Fibroblast of mammary gland (primary cell): ENCODE measurements at regions not wholly inside any gene's neighbourhood (a gene's known extent, or its start where the extent isn't known, plus 50 kb on each side); places are given as distances from the start of the nearest gene placed in this dataset.

Experiments
- DNase-seq: peaks from one replicate; pipeline ENCODE4 v3.0.0-alpha.2; 2010; ENCODE audit warnings: low read depth
- H3K4me3 ChIP-seq: 2 replicates; pipeline ENCODE4 v1.5.1; 2011; ENCODE audit warnings: low read depth, mild to moderate bottlenecking, low read length, moderate library complexity; ENCODE audit not compliant: control insufficient read depth
- TF ChIP-seq, protein P1 (sequence below): conservative IDR thresholded peaks from 2 replicates; pipeline ENCODE4 v1.5.1; 2011; ENCODE audit warnings: low read depth, low read length, inconsistent platforms; ENCODE audit not compliant: control insufficient read depth, insufficient read depth

DNA sequence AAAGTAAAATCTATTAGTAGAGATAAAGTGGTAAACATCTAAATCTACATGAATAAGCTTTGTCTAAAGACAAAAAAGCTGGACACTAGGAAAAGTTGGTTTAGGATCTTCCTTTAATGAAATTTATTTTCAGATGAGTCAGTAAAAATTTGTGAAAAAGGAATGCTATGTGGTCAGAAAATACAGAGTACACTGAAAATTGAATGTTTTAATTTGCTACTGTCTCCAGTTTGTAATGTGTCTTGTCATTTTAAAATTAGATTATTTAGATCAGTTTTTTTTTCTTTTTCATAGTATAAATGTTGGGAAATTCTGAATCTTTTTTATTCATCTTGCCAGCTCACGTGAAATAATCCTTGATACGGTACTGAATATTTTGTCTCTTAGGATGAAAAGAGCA lies 56.9 kb downstream of the SLITRK6 start:
- no peak overlapping the region for H3K4me3 ChIP-seq
- no peak for DNase-seq
- TF ChIP-seq, protein P1, sequence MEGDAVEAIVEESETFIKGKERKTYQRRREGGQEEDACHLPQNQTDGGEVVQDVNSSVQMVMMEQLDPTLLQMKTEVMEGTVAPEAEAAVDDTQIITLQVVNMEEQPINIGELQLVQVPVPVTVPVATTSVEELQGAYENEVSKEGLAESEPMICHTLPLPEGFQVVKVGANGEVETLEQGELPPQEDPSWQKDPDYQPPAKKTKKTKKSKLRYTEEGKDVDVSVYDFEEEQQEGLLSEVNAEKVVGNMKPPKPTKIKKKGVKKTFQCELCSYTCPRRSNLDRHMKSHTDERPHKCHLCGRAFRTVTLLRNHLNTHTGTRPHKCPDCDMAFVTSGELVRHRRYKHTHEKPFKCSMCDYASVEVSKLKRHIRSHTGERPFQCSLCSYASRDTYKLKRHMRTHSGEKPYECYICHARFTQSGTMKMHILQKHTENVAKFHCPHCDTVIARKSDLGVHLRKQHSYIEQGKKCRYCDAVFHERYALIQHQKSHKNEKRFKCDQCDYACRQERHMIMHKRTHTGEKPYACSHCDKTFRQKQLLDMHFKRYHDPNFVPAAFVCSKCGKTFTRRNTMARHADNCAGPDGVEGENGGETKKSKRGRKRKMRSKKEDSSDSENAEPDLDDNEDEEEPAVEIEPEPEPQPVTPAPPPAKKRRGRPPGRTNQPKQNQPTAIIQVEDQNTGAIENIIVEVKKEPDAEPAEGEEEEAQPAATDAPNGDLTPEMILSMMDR: no peak

DNA sequence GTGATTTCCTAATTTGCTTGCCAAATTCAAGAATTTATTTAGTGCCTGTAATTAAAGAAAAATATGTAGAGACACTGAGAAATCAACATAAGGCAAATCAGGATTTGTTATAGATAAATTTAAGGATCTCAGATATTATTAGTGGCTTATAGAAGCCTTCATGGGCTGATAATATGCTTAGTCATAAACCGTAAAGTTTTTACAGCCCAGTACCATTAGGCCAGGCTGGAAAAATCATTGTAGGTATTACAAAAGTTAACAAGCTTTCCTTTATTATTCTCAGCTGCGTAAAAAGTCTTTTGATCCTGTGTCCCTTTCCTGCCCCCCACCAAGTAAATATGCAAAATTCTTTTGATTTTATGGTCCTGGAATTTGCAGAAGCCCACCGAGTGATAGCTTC lies 58.2 kb downstream of the SLITRK6 start:
- TF ChIP-seq, protein P1: no peak
- H3K4me3 ChIP-seq: no peak overlapping the region
- no peak for DNase-seq

DNA sequence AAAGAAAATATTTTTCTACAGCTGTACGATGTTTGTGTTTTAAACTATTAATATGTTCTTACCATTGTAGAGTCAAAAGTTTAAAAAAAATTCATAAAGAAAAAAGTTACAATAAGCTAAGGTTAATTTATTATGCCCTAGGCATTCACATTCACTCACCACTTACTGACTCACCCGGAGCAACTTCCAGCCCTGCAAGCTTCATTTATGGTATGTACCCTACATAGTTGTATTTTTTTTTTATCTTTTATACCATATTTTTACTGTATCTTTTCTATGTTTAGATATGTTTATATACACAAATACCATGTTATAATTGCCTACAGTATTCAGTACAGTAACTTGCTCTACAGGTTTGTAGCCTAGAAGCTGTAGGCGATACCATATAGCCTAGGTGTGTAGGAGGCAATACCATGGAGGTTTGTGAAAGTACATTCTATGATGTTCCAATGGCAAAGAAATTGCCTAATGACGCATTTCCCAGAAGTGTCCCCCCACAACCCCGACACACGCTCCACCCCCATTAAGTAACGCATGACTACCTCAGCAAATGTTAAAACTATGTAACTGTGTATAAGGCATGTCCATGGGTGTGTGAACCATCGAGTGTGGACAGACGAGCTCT lies 60.4 kb downstream of the SLITRK6 start:
- DNase-seq: no peak
- TF ChIP-seq, protein P1: no peak

DNA sequence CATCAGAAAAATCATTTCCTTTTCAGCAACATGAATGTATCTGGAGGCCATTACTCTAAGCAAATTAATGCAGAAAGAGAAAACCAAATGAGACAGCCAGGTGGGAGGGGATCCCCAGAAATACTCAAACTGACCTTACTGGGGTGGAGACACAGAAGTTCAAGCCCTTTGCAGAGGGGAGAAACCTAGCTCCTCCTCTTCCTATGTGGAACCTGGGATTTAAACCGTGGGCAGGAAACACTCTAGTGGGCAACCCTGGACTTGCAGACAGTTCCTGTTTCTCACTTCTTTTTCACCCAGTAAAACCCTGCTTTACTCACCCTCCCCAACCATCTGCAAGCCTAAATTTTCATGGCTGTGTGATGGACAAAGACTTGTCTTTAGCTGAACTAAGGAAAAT lies 61.3 kb downstream of the SLITRK6 start:
- TF ChIP-seq, protein P1: no peak
- DNase-seq: no peak
- H3K4me3 ChIP-seq: no peak overlapping the region

More for the DNA sequence above, 60.4 kb downstream of the SLITRK6 start:
- no peak overlapping the region for H3K4me3 ChIP-seq

DNA sequence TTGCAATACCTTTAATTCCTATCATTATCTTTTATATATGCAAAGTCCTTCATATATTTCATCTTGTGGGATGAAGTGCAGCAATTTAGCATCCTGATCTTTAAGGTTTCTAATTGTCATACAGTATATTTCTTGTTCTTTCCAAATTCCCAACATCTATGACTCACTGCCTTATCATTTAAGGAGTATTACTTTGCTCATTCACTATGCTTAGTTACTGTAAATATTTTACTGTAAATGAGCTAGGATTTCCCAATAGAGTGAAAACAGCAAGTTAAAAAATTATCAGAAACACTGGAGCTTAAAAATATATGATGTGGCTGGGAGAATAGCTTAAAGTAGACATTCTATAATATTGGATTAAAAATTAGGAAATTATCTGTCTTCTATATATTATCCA lies 69.9 kb downstream of the SLITRK6 start:
- no peak for DNase-seq
- TF ChIP-seq, protein P1: no peak
- no peak overlapping the region for H3K4me3 ChIP-seq

DNA sequence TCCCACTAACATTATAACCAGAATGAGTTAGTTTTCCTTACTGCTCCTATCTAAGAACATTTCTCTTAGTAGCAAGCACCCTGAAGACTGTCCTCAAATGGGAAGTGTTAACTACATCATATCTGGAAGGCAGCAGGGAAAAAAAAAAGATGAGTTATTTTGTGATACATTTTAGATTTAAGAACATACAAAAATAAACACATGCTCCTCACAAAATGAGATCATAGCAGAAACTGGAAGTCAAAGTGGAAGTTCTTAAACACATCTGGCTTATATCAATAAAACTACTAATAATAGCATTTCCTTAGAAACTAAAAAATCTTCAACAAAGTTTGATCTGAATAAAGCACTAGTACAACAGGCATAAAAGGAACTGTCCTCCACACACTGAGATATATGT lies 70.4 kb downstream of the SLITRK6 start:
- no peak overlapping the region for H3K4me3 ChIP-seq
- TF ChIP-seq, protein P1: no peak
- peak; percentile 2 for DNase-seq

DNA sequence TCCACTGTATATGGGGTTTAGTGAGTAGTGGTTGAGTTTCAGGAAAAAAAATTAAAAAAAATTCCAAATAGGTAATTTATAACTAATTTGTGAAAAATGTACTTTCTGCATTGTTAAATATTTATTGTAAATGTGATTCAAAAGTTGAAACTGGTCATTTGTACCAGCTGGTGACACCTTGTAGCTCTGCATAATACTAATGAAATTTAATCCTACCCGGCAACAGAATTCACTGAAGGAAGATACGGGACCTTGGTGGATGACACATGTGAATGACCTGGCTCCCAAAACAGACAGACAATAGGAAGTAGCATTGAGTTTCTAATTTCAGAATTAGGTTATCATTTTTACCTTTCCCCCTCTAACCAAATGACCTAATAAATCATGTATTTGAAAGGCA lies 73.8 kb downstream of the SLITRK6 start:
- H3K4me3 ChIP-seq: no peak overlapping the region
- TF ChIP-seq, protein P1: no peak
- DNase-seq: no peak
